Astrocyte (in vitro differentiated cells and primary cell): ENCODE measurements at regions not wholly inside any gene's neighbourhood (a gene's known extent, or its start where the extent isn't known, plus 50 kb on each side); places are given as distances from the start of the nearest gene placed in this dataset.

ENCODE experiments used
- CTCF ChIP-seq: IDR thresholded peaks from 2 replicates; pipeline ENCODE4 v1.5.1; 2011; ENCODE audit warnings: low read depth, mild to moderate bottlenecking, inconsistent platforms, low read length, moderate library complexity; ENCODE audit not compliant: insufficient read depth
- EZH2 ChIP-seq: IDR thresholded peaks from 2 replicates; pipeline ENCODE4 v1.6.1; 2012; ENCODE audit warnings: mild to moderate bottlenecking, low read length, inconsistent platforms; ENCODE audit not compliant: insufficient read depth

DNA sequence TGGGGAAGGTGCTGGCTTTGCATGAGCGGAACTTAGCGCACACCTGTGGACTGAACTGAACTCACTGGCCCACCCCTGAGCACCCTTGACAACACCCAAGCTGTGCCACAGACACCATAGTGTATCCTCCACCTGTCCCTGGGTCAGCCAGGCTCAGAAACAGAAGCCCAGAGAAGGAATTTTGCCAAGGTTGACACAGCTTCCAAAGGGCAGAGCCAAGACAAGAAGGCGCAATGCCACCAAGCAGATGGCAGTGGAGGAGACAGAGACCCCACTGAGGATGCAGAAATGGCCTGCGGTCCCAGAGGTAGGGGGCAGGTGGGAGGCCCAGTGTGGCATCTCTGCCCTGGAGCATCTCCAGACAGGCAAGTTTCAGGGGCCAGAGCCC lies 169.0 kb downstream of the ENGASE start:
- TF ChIP-seq CTCF (no peak), EZH2 (no peak)
